22Rv1 (cell line): ENCODE measurements at regions not wholly inside any gene's neighbourhood (a gene's known extent, or its start where the extent isn't known, plus 50 kb on each side); places are given as distances from the start of the nearest gene placed in this dataset.

Source experiments
- CTCF ChIP-seq: fragments of 450-650 bp; IDR thresholded peaks from 2 replicates; pipeline ENCODE4 v1.5.1; 2017; ENCODE audit warnings: mild to moderate bottlenecking
- ZFX ChIP-seq: fragments of 450-650 bp; IDR thresholded peaks from 2 replicates; pipeline ENCODE4 v1.6.1; 2017; ENCODE audit warnings: antibody characterized with exemption, borderline replicate concordance

- TF ChIP-seq CTCF (no peak), ZFX (no peak)
Observed at GRCh38 chr15:77753281-77753873, 120.7 kb upstream of the LINGO1 start.
